ENCODE measurements at regions not wholly inside any gene's neighbourhood (a gene's known extent, or its start where the extent isn't known, plus 50 kb on each side); places are given as distances from the start of the nearest gene placed in this dataset.
"Not testable (repeated sequence)": the region's sequence is repeated elsewhere in the genome, so short reads cannot be mapped to it uniquely, and the experiment has no call there.

GRCh38 chr6:66605971-66606370 lies 898.9 kb upstream of the EYS start:
- DNase-seq (ENCODE audit: low spot score): peak; percentile 47

GRCh38 chr6:66605011-66605410 lies 898.0 kb upstream of the EYS start:
- DNase-seq (ENCODE audit: low spot score): no peak

- no peak for DNase-seq (ENCODE audit: low spot score)
Measured at GRCh38 chr6:66599541-66599940, 892.5 kb upstream of the EYS start.

- no peak for DNase-seq (ENCODE audit: low spot score)
Measured at GRCh38 chr6:66578362-66578761, 871.3 kb upstream of the EYS start.

- DNase-seq (ENCODE audit: low spot score): no peak
Measured at GRCh38 chr6:66568271-66568670, 861.2 kb upstream of the EYS start.

- DNase-seq (ENCODE audit: low spot score): no peak
Measured at GRCh38 chr6:66561479-66561878, 854.5 kb upstream of the EYS start.

GRCh38 chr6:66558189-66558588 lies 851.2 kb upstream of the EYS start:
- DNase-seq (ENCODE audit: low spot score): no peak

GRCh38 chr6:66556936-66557335 lies 849.9 kb upstream of the EYS start:
- DNase-seq (ENCODE audit: low spot score): no peak

GRCh38 chr6:66555082-66555481 lies 848.1 kb upstream of the EYS start:
- peak; percentile 12 for DNase-seq (ENCODE audit: low spot score)

- DNase-seq (ENCODE audit: low spot score): no peak
Measured at GRCh38 chr6:66553441-66553840, 846.4 kb upstream of the EYS start.

- peak; percentile 43 for DNase-seq (ENCODE audit: low spot score)
Measured at GRCh38 chr6:66538551-66539135, 831.6 kb upstream of the EYS start.

GRCh38 chr6:66533921-66534404 lies 826.9 kb upstream of the EYS start:
- no peak for DNase-seq (ENCODE audit: low spot score)

- DNase-seq (ENCODE audit: low spot score): no peak
Measured at GRCh38 chr6:66526061-66526460, 819.0 kb upstream of the EYS start.

- DNase-seq (ENCODE audit: low spot score): no peak
Measured at GRCh38 chr6:66522864-66523263, 815.8 kb upstream of the EYS start.

GRCh38 chr6:66516377-66516776 lies 809.4 kb upstream of the EYS start:
- no peak for DNase-seq (ENCODE audit: low spot score)

GRCh38 chr6:66508433-66508832 lies 801.4 kb upstream of the EYS start:
- DNase-seq (ENCODE audit: low spot score): peak; percentile 31

GRCh38 chr6:66499851-66500250 lies 792.8 kb upstream of the EYS start:
- no peak for DNase-seq (ENCODE audit: low spot score)

- peak; percentile 58 for DNase-seq (ENCODE audit: low spot score)
Measured at GRCh38 chr6:66496659-66497058, 789.6 kb upstream of the EYS start.

GRCh38 chr6:66494643-66495042 lies 787.6 kb upstream of the EYS start:
- DNase-seq (ENCODE audit: low spot score): not testable (repeated sequence)

GRCh38 chr6:66489269-66489987 lies 782.4 kb upstream of the EYS start:
- DNase-seq (ENCODE audit: low spot score): no peak

GRCh38 chr6:66481216-66481615 lies 774.2 kb upstream of the EYS start:
- DNase-seq (ENCODE audit: low spot score): no peak

- peak; percentile 7 for DNase-seq (ENCODE audit: low spot score)
Measured at GRCh38 chr6:66478705-66479104, 771.7 kb upstream of the EYS start.

GRCh38 chr6:66435321-66435720 lies 728.3 kb upstream of the EYS start:
- DNase-seq (ENCODE audit: low spot score): peak; percentile 91

- no peak for DNase-seq (ENCODE audit: low spot score)
Measured at GRCh38 chr6:66429210-66429609, 722.2 kb upstream of the EYS start.
